Panc1 (cell line): ENCODE measurements at regions not wholly inside any gene's neighbourhood (a gene's known extent, or its start where the extent isn't known, plus 50 kb on each side); places are given as distances from the start of the nearest gene placed in this dataset.

Source experiments
- ATAC-seq: fragments of 200-7000 bp; cut with Tn5 transposase; 2 replicates; pipeline ENCODE4 v1.9.1; 2020; ENCODE audit warnings: mild to moderate bottlenecking, moderate library complexity
- BruUV-seq: library from RNA; stranded (reverse); fragments of 400-500 nt; replicated peaks from 2 replicates; lab custom pipeline; 2021; lab: Mats Ljungman, UMichigan
- CTCF ChIA-PET: fragments of 300-600 bp; sonication (Branson Sonifier 250); formaldehyde crosslinking; loops from one replicate; lab custom pipeline; 2022; ENCODE audit warnings: antibody characterized with exemption; lab: Charles Lee
- POLR2A ChIA-PET: fragments of 300-600 bp; sonication (Branson Sonifier 250); formaldehyde crosslinking; loops from one replicate; lab custom pipeline; 2022; ENCODE audit warnings: antibody characterized with exemption; lab: Charles Lee
- DNase-seq: peaks from one replicate; pipeline ENCODE4 v3.0.0-alpha.2; 2010; ENCODE audit warnings: low read depth, low spot score
- H3K27ac ChIP-seq: 2 replicates; pipeline ENCODE4 v1.5.1; 2011; ENCODE audit warnings: mild to moderate bottlenecking, low read length, inconsistent platforms
- H3K27me3 ChIP-seq: fragments of 200-500 bp; sonication (Bioruptor generic); 2 replicates; pipeline ENCODE4 v1.6.0; 2014; ENCODE audit warnings: low read length, inconsistent platforms; ENCODE audit not compliant: control insufficient read depth, insufficient read depth
- H3K36me3 ChIP-seq: fragments of 200-500 bp; sonication (Bioruptor generic); 2 replicates; pipeline ENCODE4 v1.5.1; 2014; ENCODE audit warnings: inconsistent platforms, mild to moderate bottlenecking, low read length, moderate library complexity; ENCODE audit not compliant: control insufficient read depth, insufficient read depth
- H3K4me1 ChIP-seq: 2 replicates; pipeline ENCODE4 v1.5.1; 2011; ENCODE audit warnings: inconsistent platforms, mild to moderate bottlenecking, low read length, moderate library complexity; ENCODE audit not compliant: control insufficient read depth, insufficient read depth
- H3K4me3 ChIP-seq, 2 experiments: 2 replicates each; pipeline ENCODE4 v1.5.1; 2011 to 2012; ENCODE audit warnings: low read depth in 2 of 2, low read length in 2 of 2, mild to moderate bottlenecking in 2 of 2, inconsistent platforms in 1 of 2, moderate library complexity in 1 of 2
- H3K9me3 ChIP-seq: fragments of 200-500 bp; sonication (Bioruptor generic); 2 replicates; pipeline ENCODE4 v1.5.1; 2014; ENCODE audit warnings: low read depth, mild to moderate bottlenecking, inconsistent platforms, low read length, moderate library complexity; ENCODE audit not compliant: control insufficient read depth, insufficient read depth
- CTCF ChIP-seq: fragments of 450-650 bp; IDR thresholded peaks from 2 replicates; pipeline ENCODE4 v1.5.1; 2017; ENCODE audit warnings: mild to moderate bottlenecking
- POLR2AphosphoS5 ChIP-seq: IDR thresholded peaks from 2 replicates; pipeline ENCODE4 v1.6.1; 2012; ENCODE audit warnings: mild to moderate bottlenecking, low read depth, low read length, moderate library complexity
- REST ChIP-seq, 2 experiments: IDR thresholded peaks; 2 replicates each; pipeline ENCODE4 v1.6.1; 2011 to 2012; ENCODE audit warnings: low read depth in 2 of 2, control low read depth in 1 of 2, low read length in 1 of 2, mild to moderate bottlenecking in 1 of 2, moderate library complexity in 1 of 2; ENCODE audit not compliant: insufficient read depth in 1 of 2
- SIN3A ChIP-seq: IDR thresholded peaks from 2 replicates; pipeline ENCODE4 v1.6.1; 2012; ENCODE audit warnings: low read depth, mild to moderate bottlenecking, low read length, moderate library complexity, borderline replicate concordance; ENCODE audit not compliant: insufficient read depth
- TCF7L2 ChIP-seq: IDR thresholded peaks from 2 replicates; pipeline ENCODE4 v1.6.1; 2011; ENCODE audit warnings: mild to moderate bottlenecking, low read depth, low read length, inconsistent platforms
- in situ Hi-C: cut with HindIII; loops from 2 replicates; pipeline ENCODE4 v1.10.0; 2016; ENCODE audit warnings: low sequenced_read_pairs, low pct_unique_long_range_greater_than_20kb
- intact Hi-C: fragments of 100-400 bp; cut with micrococcal nuclease; formaldehyde crosslinking; loops from one replicate; pipeline ENCODE4 v1.10.0; 2022; ENCODE audit not compliant: unreplicated experiment

GRCh38 chr10:34006471-34006870, 672.0 kb upstream of the NRP1 start:
- no peak for DNase-seq
- no TSS peak for BruUV-seq
- Histone ChIP-seq H3K9me3 (no peaks in the 10 kb centered on the region), H3K36me3 (no peaks in the 10 kb centered on the region), H3K4me1 (no peaks in the 10 kb centered on the region), H3K27ac (no peak overlapping the region), H3K27me3 (no peaks in the 10 kb centered on the region), H3K4me3 (no peak overlapping the region)
- in situ Hi-C loops: no loop called here
- ChIA-PET CTCF (no interaction called here), POLR2A (no interaction called here)
- ATAC-seq: no peak
- no peak for TF ChIP-seq SIN3A
- no peak for TF ChIP-seq TCF7L2
- TF ChIP-seq POLR2AphosphoS5: no peak
- TF ChIP-seq CTCF: no peak
- no peak for TF ChIP-seq REST (IDR thresholded peaks at IDR 0.05; ENCODE audit: insufficient read depth in 1 of 2, low read depth in 2 of 2, low read length in 1 of 2)
- intact Hi-C loops: no loop called here

- DNase-seq (no peak), ATAC-seq (no peak)
- Histone ChIP-seq H3K36me3 (no peaks in the 10 kb centered on the region), H3K4me1 (no peaks in the 10 kb centered on the region), H3K27ac (no peak overlapping the region), H3K27me3 (no peaks in the 10 kb centered on the region), H3K9me3 (no peaks in the 10 kb centered on the region), H3K4me3 (no peak overlapping the region)
- in situ Hi-C loops (no loop called here), intact Hi-C loops (no loop called here)
- TF ChIP-seq SIN3A (no peak), REST (IDR thresholded peaks at IDR 0.05; ENCODE audit: insufficient read depth in 1 of 2, low read depth in 2 of 2, low read length in 1 of 2) (no peak), CTCF (no peak), POLR2AphosphoS5 (no peak), TCF7L2 (no peak)
- POLR2A ChIA-PET: no interaction called here
- no TSS peak for BruUV-seq
- CTCF ChIA-PET: no interaction called here
These were observed 669.1 kb upstream of the NRP1 start for GRCh38 chr10:34003561-34003960.
